MM.1S (cell line): ENCODE measurements at regions not wholly inside any gene's neighbourhood (a gene's known extent, or its start where the extent isn't known, plus 50 kb on each side); places are given as distances from the start of the nearest gene placed in this dataset.

Source experiments
- DNase-seq: peaks from one replicate; pipeline ENCODE4 v3.0.0-alpha.2; 2015
- H2AFZ ChIP-seq: fragments of 300-600 bp; sonication (generic); 2 replicates; pipeline ENCODE4 v1.6.0; 2016; ENCODE audit warnings: antibody characterized with exemption, low read length
- H3F3A ChIP-seq: fragments of 300-600 bp; sonication (generic); 2 replicates; pipeline ENCODE4 v1.6.1; 2016; ENCODE audit warnings: mild to moderate bottlenecking, antibody characterized with exemption, low read length, moderate library complexity, mixed read lengths; ENCODE audit not compliant: insufficient read depth
- H3K27ac ChIP-seq: fragments of 300-600 bp; sonication (generic); 2 replicates; pipeline ENCODE4 v1.5.1; 2016; ENCODE audit warnings: mild to moderate bottlenecking, low read length
- H3K27me3 ChIP-seq: fragments of 300-600 bp; sonication (generic); replicated peaks from 2 replicates; pipeline ENCODE4 v1.6.0; 2016; ENCODE audit warnings: low read length; ENCODE audit not compliant: insufficient read depth
- H3K36me3 ChIP-seq: fragments of 300-600 bp; sonication (generic); replicated peaks from 2 replicates; pipeline ENCODE4 v1.6.1; 2016; ENCODE audit warnings: mild to moderate bottlenecking, low read length, mixed read lengths; ENCODE audit not compliant: insufficient read depth
- H3K4me1 ChIP-seq: fragments of 300-600 bp; sonication (generic); 2 replicates; pipeline ENCODE4 v1.6.1; 2016; ENCODE audit warnings: low read length, mixed read lengths
- H3K4me2 ChIP-seq: fragments of 300-600 bp; sonication (generic); 2 replicates; pipeline ENCODE4 v1.6.0; 2016; ENCODE audit warnings: low read depth, low read length
- H3K4me3 ChIP-seq: fragments of 300-600 bp; sonication (generic); 2 replicates; pipeline ENCODE4 v1.5.1; 2016; ENCODE audit warnings: low read length, mixed read lengths
- H3K79me2 ChIP-seq: fragments of 300-600 bp; sonication (generic); 2 replicates; pipeline ENCODE4 v1.6.1; 2016; ENCODE audit warnings: mixed run types, low read length, mixed read lengths
- H3K9ac ChIP-seq: fragments of 300-600 bp; sonication (generic); 2 replicates; pipeline ENCODE4 v1.6.1; 2016; ENCODE audit warnings: low read length, mixed read lengths
- H3K9me2 ChIP-seq: fragments of 300-600 bp; sonication (generic); replicated peaks from 2 replicates; pipeline ENCODE4 v1.6.1; 2016; ENCODE audit warnings: mild to moderate bottlenecking, low read length, mixed read lengths; ENCODE audit not compliant: insufficient read depth
- H3K9me3 ChIP-seq: fragments of 300-600 bp; sonication (generic); replicated peaks from 2 replicates; pipeline ENCODE4 v1.6.1; 2016; ENCODE audit warnings: mild to moderate bottlenecking, low read length, mixed read lengths; ENCODE audit not compliant: insufficient read depth
- H4K20me1 ChIP-seq: fragments of 300-600 bp; sonication (generic); 2 replicates; pipeline ENCODE4 v1.6.1; 2016; ENCODE audit warnings: mild to moderate bottlenecking, low read length, moderate library complexity, mixed read lengths; ENCODE audit not compliant: insufficient read depth
- CTCF ChIP-seq: fragments of 300-600 bp; sonication (generic); IDR thresholded peaks from 2 replicates; pipeline ENCODE4 v1.5.1; 2016; ENCODE audit warnings: antibody characterized with exemption, low read length, mixed read lengths
- EZH2 ChIP-seq: fragments of 300-600 bp; sonication (generic); optimal IDR thresholded peaks from 2 replicates; pipeline ENCODE3; 2017; ENCODE audit warnings: low read depth, mild to moderate bottlenecking, antibody characterized with exemption, low read length, mixed read lengths
- EZH2phosphoT487 ChIP-seq: fragments of 300-600 bp; sonication (generic); IDR thresholded peaks from 2 replicates; pipeline ENCODE4 v1.6.1; 2018; ENCODE audit warnings: antibody characterized with exemption, low read length

- no peak for DNase-seq
- no peaks in the 10 kb centered on the region for H3K36me3 ChIP-seq
- H4K20me1 ChIP-seq = no peaks in the 10 kb centered on the region
Measured at GRCh38 chr6:168371618-168371980, 52.0 kb upstream of the DACT2 start.

GRCh38 chr6:168371981-168372711 is 52.6 kb upstream of the DACT2 start:
- no peaks in the 10 kb centered on the region for H3F3A ChIP-seq
- TF ChIP-seq CTCF = no peak
- no peak for TF ChIP-seq EZH2
- no peak for TF ChIP-seq EZH2phosphoT487
- no peak overlapping the region for H2AFZ ChIP-seq

More at GRCh38 chr6:168371618-168371980, 52.0 kb upstream of the DACT2 start:
- H3K4me2 ChIP-seq = no peak overlapping the region
- H3F3A ChIP-seq = no peaks in the 10 kb centered on the region
- H3K9ac ChIP-seq = no peak overlapping the region
- H3K9me2 ChIP-seq = no peaks in the 10 kb centered on the region
- H2AFZ ChIP-seq = no peak overlapping the region
- H3K27ac ChIP-seq = no peak overlapping the region
- H3K27me3 ChIP-seq = 0 out of 2 replicates have a peak, but pooled peaks cover 2% of the 10 kb centered on the region
- no peaks in the 10 kb centered on the region for H3K79me2 ChIP-seq
- no peak for TF ChIP-seq EZH2phosphoT487
- no peak for TF ChIP-seq EZH2
- no peak for TF ChIP-seq CTCF
- no peaks in the 10 kb centered on the region for H3K4me1 ChIP-seq
- no peaks in the 10 kb centered on the region for H3K9me3 ChIP-seq
- H3K4me3 ChIP-seq = no peak overlapping the region

GRCh38 chr6:168372889-168373288 is 53.3 kb upstream of the DACT2 start:
- Histone ChIP-seq H3K9me3 (no peaks in the 10 kb centered on the region), H3K79me2 (no peaks in the 10 kb centered on the region)

More at GRCh38 chr6:168371981-168372711, 52.6 kb upstream of the DACT2 start:
- Histone ChIP-seq H4K20me1 (no peaks in the 10 kb centered on the region), H3K36me3 (no peaks in the 10 kb centered on the region), H3K4me1 (no peaks in the 10 kb centered on the region), H3K79me2 (no peaks in the 10 kb centered on the region), H3K4me3 (no peak overlapping the region), H3K27ac (no peak overlapping the region), H3K27me3 (0 out of 2 replicates have a peak, but pooled peaks cover 2% of the 10 kb centered on the region), H3K9ac (no peak overlapping the region), H3K9me3 (no peaks in the 10 kb centered on the region), H3K4me2 (no peak overlapping the region), H3K9me2 (no peaks in the 10 kb centered on the region)
- no peak for DNase-seq

More at GRCh38 chr6:168372889-168373288, 53.3 kb upstream of the DACT2 start:
- Histone ChIP-seq H3K27me3 (0 out of 2 replicates have a peak, but pooled peaks cover 2% of the 10 kb centered on the region), H3K9me2 (no peaks in the 10 kb centered on the region), H3K27ac (no peak overlapping the region), H3K4me1 (no peaks in the 10 kb centered on the region), H3F3A (no peaks in the 10 kb centered on the region), H3K9ac (no peak overlapping the region), H3K4me3 (no peak overlapping the region), H3K36me3 (no peaks in the 10 kb centered on the region), H3K4me2 (no peak overlapping the region), H2AFZ (no peak overlapping the region), H4K20me1 (no peaks in the 10 kb centered on the region)
- TF ChIP-seq CTCF (no peak), EZH2 (no peak), EZH2phosphoT487 (no peak)
- DNase-seq = no peak
